ENCODE measurements at regions not wholly inside any gene's neighbourhood (a gene's known extent, or its start where the extent isn't known, plus 50 kb on each side); places are given as distances from the start of the nearest gene placed in this dataset.

DNA sequence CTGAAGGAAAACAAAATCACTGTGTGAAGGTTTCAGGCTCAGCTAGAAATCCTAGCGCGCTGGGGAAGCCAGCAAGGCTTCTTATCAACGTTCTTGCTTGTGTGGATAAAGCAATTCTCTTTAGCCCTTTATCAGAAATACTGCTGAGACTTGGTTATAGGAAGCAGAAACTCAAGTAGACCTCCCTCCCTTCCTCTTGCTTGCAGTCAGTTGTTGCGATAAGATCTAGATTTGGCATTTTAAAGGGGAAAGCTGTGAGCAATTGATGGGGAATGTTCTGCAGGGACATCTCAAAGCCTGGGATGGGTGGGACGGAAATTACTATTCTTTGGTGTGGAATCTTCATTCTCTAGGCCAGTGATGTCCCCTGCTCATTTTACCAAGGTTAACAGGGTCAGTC is 76.4 kb upstream of the ANO4 start:
- Mint-ChIP-seq H3K27ac (ENCODE audit: unreplicated experiment) (no peak overlapping the region), H3K4me1 (ENCODE audit: low read depth) (peaks cover 9% of the 10 kb centered on the region), H3K9me3 (ENCODE audit: low read depth) (no peaks in the 10 kb centered on the region), H3K27me3 (ENCODE audit: low read depth) (peaks cover 37% of the 10 kb centered on the region), H3K4me3 (ENCODE audit: unreplicated experiment) (no peak overlapping the region), H3K36me3 (ENCODE audit: low read depth) (no peaks in the 10 kb centered on the region)
- no peak for DNase-seq (ENCODE audit: low spot score)
- TF ChIP-seq, protein P1, sequence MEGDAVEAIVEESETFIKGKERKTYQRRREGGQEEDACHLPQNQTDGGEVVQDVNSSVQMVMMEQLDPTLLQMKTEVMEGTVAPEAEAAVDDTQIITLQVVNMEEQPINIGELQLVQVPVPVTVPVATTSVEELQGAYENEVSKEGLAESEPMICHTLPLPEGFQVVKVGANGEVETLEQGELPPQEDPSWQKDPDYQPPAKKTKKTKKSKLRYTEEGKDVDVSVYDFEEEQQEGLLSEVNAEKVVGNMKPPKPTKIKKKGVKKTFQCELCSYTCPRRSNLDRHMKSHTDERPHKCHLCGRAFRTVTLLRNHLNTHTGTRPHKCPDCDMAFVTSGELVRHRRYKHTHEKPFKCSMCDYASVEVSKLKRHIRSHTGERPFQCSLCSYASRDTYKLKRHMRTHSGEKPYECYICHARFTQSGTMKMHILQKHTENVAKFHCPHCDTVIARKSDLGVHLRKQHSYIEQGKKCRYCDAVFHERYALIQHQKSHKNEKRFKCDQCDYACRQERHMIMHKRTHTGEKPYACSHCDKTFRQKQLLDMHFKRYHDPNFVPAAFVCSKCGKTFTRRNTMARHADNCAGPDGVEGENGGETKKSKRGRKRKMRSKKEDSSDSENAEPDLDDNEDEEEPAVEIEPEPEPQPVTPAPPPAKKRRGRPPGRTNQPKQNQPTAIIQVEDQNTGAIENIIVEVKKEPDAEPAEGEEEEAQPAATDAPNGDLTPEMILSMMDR (IDR thresholded peaks at IDR 0.05), result no peak

DNA sequence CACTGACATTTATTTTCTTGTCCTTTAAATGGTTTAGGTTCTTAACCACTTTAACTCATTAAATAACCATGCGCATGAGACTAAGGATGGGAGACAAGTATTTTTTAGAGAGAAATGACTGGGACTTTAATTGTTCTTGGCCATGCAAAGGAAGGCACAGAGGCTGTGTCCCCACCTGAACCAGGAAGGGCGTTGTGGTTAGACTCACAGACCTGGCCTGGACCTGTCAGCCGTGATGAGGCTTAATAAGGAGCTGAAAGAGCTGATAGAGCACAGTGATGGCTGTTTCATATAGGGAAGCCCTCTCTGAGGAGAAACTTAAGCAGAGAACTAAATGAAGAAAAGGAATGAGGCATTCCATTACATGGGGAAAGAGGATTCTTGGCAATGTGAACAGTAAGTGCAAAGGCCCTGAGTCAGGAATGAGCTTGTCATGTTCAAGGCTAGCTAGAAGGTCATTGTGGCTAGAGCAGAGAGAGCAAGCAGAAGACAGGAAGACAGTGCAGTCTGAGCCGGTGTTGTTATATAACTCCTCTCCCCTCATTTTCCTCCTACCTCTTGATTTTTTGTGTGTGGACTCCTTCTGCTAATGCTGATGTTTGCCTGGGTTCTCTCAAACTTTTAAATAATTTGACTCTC is 74.4 kb upstream of the ANO4 start:
- TF ChIP-seq, protein P1 (IDR thresholded peaks at IDR 0.05), result no peak
- H3K27me3 Mint-ChIP-seq (ENCODE audit: low read depth), result peaks cover 38% of the 10 kb centered on the region
- no peak overlapping the region for H3K4me3 Mint-ChIP-seq (ENCODE audit: unreplicated experiment)
- H3K36me3 Mint-ChIP-seq (ENCODE audit: low read depth), result no peaks in the 10 kb centered on the region
- no peak for DNase-seq (ENCODE audit: low spot score)
- no peak overlapping the region for H3K27ac Mint-ChIP-seq (ENCODE audit: unreplicated experiment)
- no peaks in the 10 kb centered on the region for H3K9me3 Mint-ChIP-seq (ENCODE audit: low read depth)
- H3K4me1 Mint-ChIP-seq (ENCODE audit: low read depth), result peaks cover 9% of the 10 kb centered on the region

DNA sequence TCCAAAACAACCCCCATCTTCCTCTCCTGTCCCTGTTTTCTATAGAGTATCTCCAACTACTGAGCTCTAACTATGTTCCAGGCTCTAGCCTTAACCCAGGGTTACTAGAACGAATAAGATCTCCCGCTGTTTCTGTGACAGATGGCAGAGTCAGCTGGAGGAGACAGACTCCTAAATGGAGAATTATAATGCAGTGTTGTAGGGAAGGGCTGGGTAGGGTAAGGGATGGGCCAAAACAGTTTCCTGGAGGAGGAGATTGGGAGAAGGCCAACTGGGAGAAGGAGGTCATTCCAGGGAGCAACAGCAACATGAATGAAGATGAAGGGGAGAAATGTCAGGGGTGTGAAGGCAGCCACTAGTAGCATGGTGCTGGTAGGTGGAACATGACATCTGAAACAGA is 73.4 kb upstream of the ANO4 start:
- DNase-seq (ENCODE audit: low spot score), result no peak
- TF ChIP-seq, protein P1 (IDR thresholded peaks at IDR 0.05), result no peak
- no peaks in the 10 kb centered on the region for H3K36me3 Mint-ChIP-seq (ENCODE audit: low read depth)
- H3K27ac Mint-ChIP-seq (ENCODE audit: unreplicated experiment), result no peak overlapping the region
- peaks cover 34% of the 10 kb centered on the region for H3K27me3 Mint-ChIP-seq (ENCODE audit: low read depth)
- H3K9me3 Mint-ChIP-seq (ENCODE audit: low read depth), result no peaks in the 10 kb centered on the region
- no peak overlapping the region for H3K4me3 Mint-ChIP-seq (ENCODE audit: unreplicated experiment)
- peaks cover 9% of the 10 kb centered on the region for H3K4me1 Mint-ChIP-seq (ENCODE audit: low read depth)

DNA sequence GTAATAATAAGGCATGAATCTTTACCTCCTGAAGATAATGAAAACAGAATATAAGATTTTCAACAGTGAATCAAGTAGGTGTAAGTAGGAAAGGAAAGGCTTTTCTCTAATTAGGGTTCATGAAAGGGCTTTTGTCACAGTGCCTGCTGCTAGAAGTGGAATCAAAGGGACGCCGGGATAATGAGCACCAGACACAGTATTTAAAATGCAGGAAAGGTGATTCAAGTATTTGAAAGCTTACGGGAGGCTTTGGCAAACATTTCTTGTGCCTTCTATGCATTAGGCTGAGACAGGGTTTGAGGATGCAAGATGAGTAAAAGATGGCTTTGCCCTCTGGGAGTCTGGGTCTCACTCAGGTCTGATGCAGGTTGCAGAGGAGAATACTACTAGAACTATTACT is 70.5 kb upstream of the ANO4 start:
- Mint-ChIP-seq H3K4me1 (ENCODE audit: low read depth) (no peaks in the 10 kb centered on the region), H3K27ac (ENCODE audit: unreplicated experiment) (no peak overlapping the region), H3K27me3 (ENCODE audit: low read depth) (peaks cover 20% of the 10 kb centered on the region), H3K36me3 (ENCODE audit: low read depth) (no peaks in the 10 kb centered on the region), H3K4me3 (ENCODE audit: unreplicated experiment) (no peak overlapping the region), H3K9me3 (ENCODE audit: low read depth) (peaks cover 4% of the 10 kb centered on the region)
- DNase-seq (ENCODE audit: low spot score), result no peak
- TF ChIP-seq, protein P1 (IDR thresholded peaks at IDR 0.05), result no peak

DNA sequence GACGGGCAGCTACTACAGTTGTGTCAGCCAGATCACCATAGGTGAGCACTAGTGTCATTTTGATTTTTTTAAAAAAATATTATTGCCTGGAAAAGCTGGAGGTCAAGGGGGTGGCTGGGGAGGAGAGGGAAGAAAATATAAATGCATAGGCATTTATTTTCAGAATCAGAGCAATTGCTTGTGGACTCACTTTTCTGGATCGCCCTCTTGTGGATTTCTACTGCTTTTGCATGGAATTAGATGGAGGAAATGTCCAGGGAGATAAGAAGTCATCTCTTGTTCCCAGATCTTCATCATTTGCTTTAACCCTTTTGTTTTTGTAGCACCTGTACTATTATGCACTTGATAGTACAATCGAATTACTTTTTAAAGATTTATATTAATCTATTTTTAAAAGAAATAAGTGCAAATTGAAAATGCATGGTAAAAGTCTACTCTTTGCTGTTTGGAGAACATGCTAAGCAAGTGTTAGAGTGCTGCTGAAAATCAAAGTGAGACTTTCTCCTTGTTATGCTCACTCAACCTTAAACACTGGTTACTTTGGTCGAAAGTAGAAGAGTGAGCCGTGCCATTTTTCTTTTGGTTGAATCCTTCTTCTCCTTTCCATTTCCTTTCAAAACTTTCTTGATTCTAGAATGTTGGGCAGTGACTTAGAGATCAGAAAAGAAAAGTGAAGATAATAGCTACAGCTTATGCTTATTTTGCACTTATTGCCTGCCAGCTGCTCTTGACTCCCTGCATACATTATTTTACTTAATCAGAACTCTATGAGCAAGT is 60.6 kb upstream of the ANO4 start:
- H3K4me1 Mint-ChIP-seq (ENCODE audit: low read depth), result no peaks in the 10 kb centered on the region
- no peaks in the 10 kb centered on the region for H3K36me3 Mint-ChIP-seq (ENCODE audit: low read depth)
- TF ChIP-seq, protein P1 (IDR thresholded peaks at IDR 0.05), result peak; percentile 84
- peaks cover 20% of the 10 kb centered on the region for H3K27me3 Mint-ChIP-seq (ENCODE audit: low read depth)
- DNase-seq (ENCODE audit: low spot score), result no peak
- no peak overlapping the region for H3K4me3 Mint-ChIP-seq (ENCODE audit: unreplicated experiment)
- H3K27ac Mint-ChIP-seq (ENCODE audit: unreplicated experiment), result no peak overlapping the region
- no peaks in the 10 kb centered on the region for H3K9me3 Mint-ChIP-seq (ENCODE audit: low read depth)
